Endodermal cell (in vitro differentiated cells): ENCODE measurements at regions not wholly inside any gene's neighbourhood (a gene's known extent, or its start where the extent isn't known, plus 50 kb on each side); places are given as distances from the start of the nearest gene placed in this dataset.

ENCODE experiments used
- DNase-seq: peaks from one replicate; pipeline ENCODE4 v3.0.0-alpha.2; 2017
- H3K27ac ChIP-seq: 2 replicates; pipeline ENCODE4 v1.5.1; 2013; ENCODE audit warnings: mild to moderate bottlenecking, low read depth, low read length, moderate library complexity
- H3K27me3 ChIP-seq: 2 replicates; pipeline ENCODE4 v1.6.1; 2013; ENCODE audit warnings: mild to moderate bottlenecking, low read length, moderate library complexity; ENCODE audit not compliant: insufficient read depth, control insufficient read depth, poor library complexity, severe bottlenecking
- H3K36me3 ChIP-seq: 2 replicates; pipeline ENCODE4 v1.7.0; 2013; ENCODE audit warnings: mild to moderate bottlenecking, low read length, moderate library complexity; ENCODE audit not compliant: control insufficient read depth, insufficient read depth
- H3K4me1 ChIP-seq: one replicate; pipeline ENCODE4 v1.7.0; 2013; ENCODE audit warnings: low read length; ENCODE audit not compliant: control insufficient read depth, insufficient read depth
- H3K4me3 ChIP-seq: 2 replicates; pipeline ENCODE4 v1.5.1; 2013; ENCODE audit warnings: mild to moderate bottlenecking, low read length, moderate library complexity
- H3K9ac ChIP-seq: 2 replicates; pipeline ENCODE4 v1.6.1; 2013; ENCODE audit warnings: mild to moderate bottlenecking, low read length, moderate library complexity; ENCODE audit not compliant: poor library complexity, severe bottlenecking; ENCODE audit errors: extremely low read depth
- H3K9me3 ChIP-seq: 2 replicates; pipeline ENCODE4 v1.6.1; 2013; ENCODE audit warnings: mild to moderate bottlenecking, low read length, moderate library complexity; ENCODE audit not compliant: control insufficient read depth
- H3K27ac Mint-ChIP-seq: 2 replicates; pipeline ENCODE4 v1.8.0; 2020; ENCODE audit warnings: mixed read lengths
- H3K27me3 Mint-ChIP-seq: 2 replicates; pipeline ENCODE4 v1.8.0; 2021; ENCODE audit warnings: mild to moderate bottlenecking, mixed read lengths; ENCODE audit not compliant: insufficient read depth
- H3K36me3 Mint-ChIP-seq: 2 replicates; pipeline ENCODE4 v1.8.0; 2020; ENCODE audit warnings: low read depth, mixed read lengths
- H3K4me1 Mint-ChIP-seq: 2 replicates; pipeline ENCODE4 v1.8.0; 2020; ENCODE audit warnings: mixed read lengths
- H3K4me3 Mint-ChIP-seq: 2 replicates; pipeline ENCODE4 v1.8.0; 2020; ENCODE audit warnings: mild to moderate bottlenecking, moderate library complexity, mixed read lengths
- H3K9me3 Mint-ChIP-seq: 2 replicates; pipeline ENCODE4 v1.8.0; 2020; ENCODE audit warnings: mild to moderate bottlenecking, mixed read lengths
- CTCF ChIP-seq: fragments of 200-600 bp; sonication (generic); conservative IDR thresholded peaks from 2 replicates; pipeline ENCODE4 v1.5.0; 2021; ENCODE audit warnings: antibody characterized with exemption, mild to moderate bottlenecking
- WGBS, 2 experiments: methylation state at CpG; one replicate each; pipeline versions ENCODE4 v1.1.5 to v1.1.7; 2013; ENCODE audit warnings: missing lambda C conversion rate in 2 of 2, mixed read lengths in 1 of 2; ENCODE audit not compliant: insufficient coverage in 1 of 2, insufficient read length in 1 of 2; 5-methylcytosine and 5-hydroxymethylcytosine counted together

- Histone ChIP-seq H3K36me3 (no peaks in the 10 kb centered on the region), H3K27me3 (peaks cover 5% of the 10 kb centered on the region), H3K4me1 (peaks cover 4% of the 10 kb centered on the region), H3K9me3 (no peaks in the 10 kb centered on the region), H3K4me3 (no peak overlapping the region), H3K9ac (no peak overlapping the region), H3K27ac (no peak overlapping the region)
- WGBS, 2 experiments: 78 to 89% methylated on average over 6 to 7 of the region's 7 CpGs
- Mint-ChIP-seq H3K4me3 (no peak overlapping the region), H3K27ac (no peak overlapping the region), H3K9me3 (no peaks in the 10 kb centered on the region), H3K27me3 (peaks cover 30% of the 10 kb centered on the region), H3K4me1 (peaks cover 10% of the 10 kb centered on the region), H3K36me3 (no peaks in the 10 kb centered on the region)
- DNase-seq: no peak
- TF ChIP-seq CTCF: no peak
Observed at GRCh38 chr12:13817131-13817530, 164.3 kb downstream of the GRIN2B start.

GRCh38 chr12:13816394-13816793 is 165.0 kb downstream of the GRIN2B start:
- Mint-ChIP-seq H3K27me3 (peaks cover 27% of the 10 kb centered on the region), H3K4me1 (peaks cover 8% of the 10 kb centered on the region), H3K9me3 (no peaks in the 10 kb centered on the region), H3K36me3 (no peaks in the 10 kb centered on the region), H3K4me3 (no peak overlapping the region), H3K27ac (no peak overlapping the region)
- H3K4me3 ChIP-seq: no peak overlapping the region
- no peaks in the 10 kb centered on the region for H3K9me3 ChIP-seq
- TF ChIP-seq CTCF: no peak
- no peaks in the 10 kb centered on the region for H3K36me3 ChIP-seq
- H3K9ac ChIP-seq: no peak overlapping the region
- peaks cover 4% of the 10 kb centered on the region for H3K4me1 ChIP-seq
- no peak overlapping the region for H3K27ac ChIP-seq
- no peak for DNase-seq
- no peaks in the 10 kb centered on the region for H3K27me3 ChIP-seq
- WGBS, 2 experiments: 67% methylated on average over 1 of the region's 2 CpGs; no CpG with 5 or more reads in 1 of the 2 experiments

GRCh38 chr12:13812168-13812567 is 169.2 kb downstream of the GRIN2B start:
- TF ChIP-seq CTCF: no peak
- Mint-ChIP-seq H3K4me1 (no peaks in the 10 kb centered on the region), H3K36me3 (no peaks in the 10 kb centered on the region), H3K9me3 (no peaks in the 10 kb centered on the region), H3K27me3 (peaks cover 26% of the 10 kb centered on the region), H3K4me3 (no peak overlapping the region), H3K27ac (no peak overlapping the region)
- H3K4me3 ChIP-seq: no peak overlapping the region
- H3K9me3 ChIP-seq: no peaks in the 10 kb centered on the region
- no peak overlapping the region for H3K27ac ChIP-seq
- H3K36me3 ChIP-seq: no peaks in the 10 kb centered on the region
- H3K9ac ChIP-seq: no peak overlapping the region
- no peaks in the 10 kb centered on the region for H3K27me3 ChIP-seq
- H3K4me1 ChIP-seq: no peaks in the 10 kb centered on the region
- no peak for DNase-seq
